NCI-H1436 (cell line): ENCODE measurements at regions not wholly inside any gene's neighbourhood (a gene's known extent, or its start where the extent isn't known, plus 50 kb on each side); places are given as distances from the start of the nearest gene placed in this dataset.
A peak's percentile ranks its signal among the peaks of the same experiment; 100 is the strongest.
"Not testable (repeated sequence)": the region's sequence is repeated elsewhere in the genome, so short reads cannot be mapped to it uniquely, and the experiment has no call there.

Source experiments
- DNase-seq: peaks from one replicate; lab custom pipeline; 2025; lab: John Stamatoyannopoulos, UW

DNA sequence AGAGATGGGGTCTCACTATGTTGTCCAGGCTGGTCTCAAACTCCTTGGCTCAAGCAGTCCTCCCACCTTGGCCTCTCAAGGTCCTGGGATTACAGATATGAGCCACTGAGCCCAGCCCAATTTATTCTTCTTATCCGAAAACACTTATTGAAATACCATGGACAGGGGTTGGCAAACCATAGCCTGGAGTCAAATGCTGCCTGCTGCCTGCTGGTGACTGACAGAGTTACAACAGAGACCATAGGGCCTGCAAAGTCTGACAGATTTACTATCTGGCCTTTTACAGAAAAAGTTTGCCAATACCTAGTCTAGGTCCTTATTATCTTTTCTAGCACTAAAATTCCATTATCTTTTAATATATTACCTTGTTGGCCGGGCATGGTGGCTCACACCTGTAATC, 87.1 kb upstream of the ZNF281 start:
- DNase-seq: no peak

DNA sequence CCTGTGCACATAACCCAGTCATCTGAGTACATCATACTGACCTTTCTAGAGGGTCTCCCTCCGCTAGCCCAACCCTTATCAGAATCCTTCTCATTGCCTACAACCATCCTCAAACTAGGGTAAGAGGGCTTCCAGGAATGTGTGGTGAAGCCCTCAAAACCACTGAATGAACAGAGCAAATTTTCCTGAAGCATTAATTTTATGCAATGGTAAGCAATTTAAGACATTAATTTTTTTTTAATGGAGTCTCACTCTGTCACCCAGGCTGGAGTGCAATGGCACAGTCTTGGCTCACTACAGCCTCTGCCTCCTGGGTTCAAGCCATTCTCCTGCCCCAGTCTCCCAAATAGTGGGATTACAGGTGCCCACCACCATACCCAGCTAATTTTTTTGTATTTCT, 86.1 kb upstream of the ZNF281 start:
- no peak for DNase-seq

DNA sequence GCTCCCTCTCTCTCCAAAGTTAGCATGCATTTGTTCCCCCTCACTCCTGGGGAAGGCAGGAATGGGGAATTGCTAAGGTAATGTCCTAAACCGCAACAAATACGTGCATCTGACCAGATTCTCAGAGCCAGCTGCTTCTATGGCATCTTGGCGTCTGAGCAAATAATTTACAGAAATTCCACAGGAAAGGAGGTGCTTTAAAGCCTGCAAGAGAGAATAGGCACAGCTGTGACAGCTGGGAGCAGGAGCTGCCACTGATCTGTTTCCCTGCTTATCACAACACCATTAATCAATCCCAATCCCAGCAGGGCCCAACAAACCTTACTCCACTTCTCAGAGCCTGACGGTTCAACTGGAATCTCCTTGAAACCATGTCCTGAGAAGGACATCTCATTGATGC, 83.5 kb upstream of the ZNF281 start:
- DNase-seq: no peak

- DNase-seq: no peak
These were observed 81.3 kb upstream of the ZNF281 start for GRCh38 chr1:200491103-200491502.

DNA sequence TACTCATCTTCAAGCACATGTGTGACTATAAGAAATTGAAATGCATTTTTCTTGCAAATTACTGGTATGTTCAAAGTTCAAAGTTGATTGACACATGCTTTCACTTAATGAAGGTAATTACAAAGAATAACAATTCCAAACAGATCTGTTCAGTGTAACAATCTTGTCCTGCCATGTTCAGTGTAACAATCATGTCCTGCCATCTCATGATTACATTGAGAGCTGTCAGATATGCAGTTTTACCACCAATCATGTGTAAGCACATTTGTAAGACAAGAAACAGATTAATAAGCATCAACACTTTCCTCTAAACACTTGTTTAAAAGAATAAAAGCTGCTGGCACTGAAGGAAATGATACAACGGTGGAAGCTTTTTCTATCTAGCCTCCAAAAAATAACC, 80.3 kb upstream of the ZNF281 start:
- no peak for DNase-seq

DNA sequence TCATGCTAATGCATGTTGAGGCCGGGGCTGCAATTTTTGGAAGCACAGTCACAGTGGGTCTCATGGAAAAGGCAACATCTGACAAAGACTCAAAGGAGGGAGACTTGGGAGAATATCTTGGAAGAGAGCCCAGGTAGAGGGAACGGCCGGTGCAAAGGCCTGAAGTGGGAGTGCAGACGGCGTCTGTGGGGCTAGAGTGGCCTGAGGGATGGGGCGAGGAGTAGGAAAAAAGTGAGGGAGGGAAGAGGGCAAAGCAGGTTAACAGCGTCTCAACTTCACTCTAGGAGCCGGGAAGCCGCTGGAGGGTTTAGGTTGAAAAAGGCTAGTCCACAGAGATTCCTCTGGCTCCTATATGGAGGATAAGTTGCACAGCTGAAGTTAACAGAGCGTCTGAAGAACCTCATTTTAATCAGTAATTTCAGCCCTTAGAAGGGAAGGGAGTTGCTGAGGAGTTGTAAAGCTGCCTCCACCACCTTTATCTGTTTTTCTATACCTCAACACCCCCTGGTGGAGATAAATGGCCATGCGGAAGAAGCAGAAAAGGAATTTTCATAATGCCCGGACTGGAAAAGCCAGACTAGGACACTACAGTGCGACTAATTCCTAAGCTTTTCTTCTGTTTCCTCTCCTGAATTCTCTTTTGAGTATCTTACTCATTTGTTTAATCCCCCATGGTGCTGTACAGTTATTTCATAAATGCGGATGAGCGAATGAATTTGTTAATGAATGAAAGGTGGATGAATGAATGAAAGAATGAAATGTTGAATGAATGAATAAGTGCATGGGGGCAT, 78.7 kb upstream of the ZNF281 start:
- peak; percentile 74 for DNase-seq

DNA sequence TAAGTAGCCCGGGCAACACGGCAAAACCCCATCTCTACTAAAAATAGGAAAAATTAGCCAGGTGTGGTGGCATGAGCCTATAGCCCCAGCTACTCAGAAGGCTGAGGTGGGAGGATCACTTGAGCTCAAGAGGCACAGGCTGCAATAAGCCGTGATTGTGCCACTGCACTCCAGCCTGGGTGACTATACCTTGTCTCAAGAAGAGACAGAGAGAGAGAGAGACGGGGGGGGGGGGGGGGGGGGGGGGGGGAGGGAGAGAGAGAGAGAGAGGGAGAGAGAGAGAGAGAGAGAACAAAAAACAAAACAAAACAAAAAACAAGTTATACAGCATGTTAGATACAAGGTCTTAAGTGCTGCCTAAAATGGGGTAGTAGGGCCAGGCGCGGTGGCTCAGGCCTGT, 77.8 kb upstream of the ZNF281 start:
- no peak for DNase-seq

DNA sequence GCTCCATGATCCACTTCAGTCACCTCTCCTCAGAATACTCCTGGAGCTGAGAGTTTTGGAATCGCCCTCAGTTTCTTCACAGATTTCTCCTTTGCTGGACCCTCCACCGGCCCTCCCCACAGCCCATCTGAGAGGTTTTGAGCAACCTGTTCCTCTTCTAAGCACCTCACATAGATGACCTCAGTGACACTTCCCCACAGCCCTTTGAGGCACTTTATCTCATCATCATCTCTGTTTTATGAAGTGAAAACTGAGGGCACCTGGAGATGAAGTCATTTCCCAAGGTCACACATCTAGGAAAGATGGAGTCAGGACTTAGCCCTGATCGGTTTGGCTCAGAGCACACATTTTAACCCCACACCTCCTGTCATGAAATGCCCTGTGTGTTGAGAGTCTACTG, 76.8 kb upstream of the ZNF281 start:
- DNase-seq: no peak

- DNase-seq: not testable (repeated sequence)
These were observed 74.7 kb upstream of the ZNF281 start for GRCh38 chr1:200484438-200484946.

GRCh38 chr1:200483491-200484143, 73.8 kb upstream of the ZNF281 start:
- DNase-seq: no peak

GRCh38 chr1:200480964-200481363, 71.1 kb upstream of the ZNF281 start:
- DNase-seq: no peak

GRCh38 chr1:200479816-200480215, 70.0 kb upstream of the ZNF281 start:
- DNase-seq: no peak

DNA sequence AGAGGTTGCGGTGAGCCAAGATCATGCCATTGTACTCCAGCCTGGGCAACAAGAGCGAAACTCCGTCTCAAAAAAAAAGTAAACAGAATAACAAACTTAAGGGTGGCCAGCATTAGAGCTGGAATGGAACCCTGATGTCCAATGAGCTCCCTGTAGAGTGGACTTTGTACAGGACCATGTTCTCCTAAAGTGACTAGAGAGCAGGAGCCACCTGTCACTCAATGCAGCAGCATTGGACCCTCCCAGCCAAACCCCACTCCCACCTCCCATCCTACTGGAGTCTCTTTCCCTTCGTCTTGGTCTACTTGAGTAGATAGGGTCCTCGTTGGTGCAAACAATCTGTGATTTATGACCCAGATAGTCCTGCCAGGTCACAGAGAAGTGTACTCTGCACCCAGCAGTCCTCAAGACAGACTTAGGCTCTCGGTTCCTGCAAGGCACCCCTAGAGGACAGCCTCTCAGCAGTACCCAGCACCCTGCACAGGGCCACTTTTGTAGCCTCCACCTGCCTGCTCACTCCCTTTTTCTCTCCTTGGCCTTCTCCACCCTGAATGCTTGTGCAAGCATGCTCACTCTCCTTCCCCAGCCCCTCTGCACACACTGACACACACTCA, 69.2 kb upstream of the ZNF281 start:
- no peak for DNase-seq

GRCh38 chr1:200478239-200478623, 68.4 kb upstream of the ZNF281 start:
- DNase-seq: no peak

DNA sequence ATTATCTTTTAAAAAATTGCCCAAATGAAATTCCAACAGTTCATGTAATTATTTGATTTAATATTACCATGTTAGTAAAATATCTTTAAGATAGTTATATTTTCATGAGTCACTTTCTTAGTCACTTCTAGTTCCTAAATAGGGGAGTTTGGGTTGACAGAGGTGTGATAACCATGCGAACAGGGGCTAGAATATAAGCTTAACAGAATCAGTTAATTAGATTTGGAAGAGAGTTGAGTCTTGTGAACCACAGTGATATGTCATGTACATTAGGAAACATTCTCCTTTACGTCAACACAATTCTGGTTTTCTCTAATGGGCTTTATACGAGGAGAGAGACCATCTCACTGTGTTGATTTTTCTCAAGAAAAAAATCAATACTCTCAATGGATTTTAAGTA, 64.8 kb upstream of the ZNF281 start:
- no peak for DNase-seq

- DNase-seq: no peak
These were observed 64.0 kb upstream of the ZNF281 start for GRCh38 chr1:200473698-200474371.

GRCh38 chr1:200471739-200472138, 61.9 kb upstream of the ZNF281 start:
- no peak for DNase-seq

- DNase-seq: no peak
These were observed 58.6 kb upstream of the ZNF281 start for GRCh38 chr1:200468264-200469001.

- DNase-seq: no peak
These were observed 55.1 kb upstream of the ZNF281 start for GRCh38 chr1:200464784-200465400.
